ENCODE measurements at regions not wholly inside any gene's neighbourhood (a gene's known extent, or its start where the extent isn't known, plus 50 kb on each side); places are given as distances from the start of the nearest gene placed in this dataset.

DNA sequence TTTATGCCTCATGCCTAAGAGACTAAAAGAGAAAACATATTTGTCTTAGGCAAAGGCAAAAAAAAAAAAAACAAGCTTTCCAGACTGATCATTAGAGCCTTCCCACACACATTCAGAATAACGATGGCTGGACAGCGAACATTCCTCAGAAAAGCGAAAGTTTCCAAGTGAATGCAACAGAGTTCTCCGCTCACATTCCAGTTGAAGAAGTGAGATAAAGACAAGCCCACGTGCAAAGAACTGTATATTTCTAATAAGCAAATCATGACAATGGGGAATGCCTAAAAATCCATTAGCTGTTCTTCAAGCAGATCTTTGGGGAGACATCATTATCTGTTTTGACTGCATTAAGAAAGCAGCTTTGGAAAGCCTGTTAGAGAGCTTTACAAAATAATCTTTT, 347.9 kb downstream of the METTL4 start:
- TF ChIP-seq POLR2AphosphoS5 (IDR thresholded peaks at IDR 0.05) = no peak
- TF ChIP-seq, protein P1, sequence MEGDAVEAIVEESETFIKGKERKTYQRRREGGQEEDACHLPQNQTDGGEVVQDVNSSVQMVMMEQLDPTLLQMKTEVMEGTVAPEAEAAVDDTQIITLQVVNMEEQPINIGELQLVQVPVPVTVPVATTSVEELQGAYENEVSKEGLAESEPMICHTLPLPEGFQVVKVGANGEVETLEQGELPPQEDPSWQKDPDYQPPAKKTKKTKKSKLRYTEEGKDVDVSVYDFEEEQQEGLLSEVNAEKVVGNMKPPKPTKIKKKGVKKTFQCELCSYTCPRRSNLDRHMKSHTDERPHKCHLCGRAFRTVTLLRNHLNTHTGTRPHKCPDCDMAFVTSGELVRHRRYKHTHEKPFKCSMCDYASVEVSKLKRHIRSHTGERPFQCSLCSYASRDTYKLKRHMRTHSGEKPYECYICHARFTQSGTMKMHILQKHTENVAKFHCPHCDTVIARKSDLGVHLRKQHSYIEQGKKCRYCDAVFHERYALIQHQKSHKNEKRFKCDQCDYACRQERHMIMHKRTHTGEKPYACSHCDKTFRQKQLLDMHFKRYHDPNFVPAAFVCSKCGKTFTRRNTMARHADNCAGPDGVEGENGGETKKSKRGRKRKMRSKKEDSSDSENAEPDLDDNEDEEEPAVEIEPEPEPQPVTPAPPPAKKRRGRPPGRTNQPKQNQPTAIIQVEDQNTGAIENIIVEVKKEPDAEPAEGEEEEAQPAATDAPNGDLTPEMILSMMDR (IDR thresholded peaks at IDR 0.05) = no peak
- TF ChIP-seq POLR2A (IDR thresholded peaks at IDR 0.05) = no peak

All from breast epithelium (tissue), 3 donors.